Activated T-helper 1 cell treated with Interleukin-2 at 50 U/mL for 16 hours (primary cell): ENCODE measurements at regions not wholly inside any gene's neighbourhood (a gene's known extent, or its start where the extent isn't known, plus 50 kb on each side); places are given as distances from the start of the nearest gene placed in this dataset.

Experiments
- DNase-seq: peaks from one replicate; pipeline ENCODE4 v3.0.0-alpha.2; 2020; ENCODE audit warnings: low read depth

DNA sequence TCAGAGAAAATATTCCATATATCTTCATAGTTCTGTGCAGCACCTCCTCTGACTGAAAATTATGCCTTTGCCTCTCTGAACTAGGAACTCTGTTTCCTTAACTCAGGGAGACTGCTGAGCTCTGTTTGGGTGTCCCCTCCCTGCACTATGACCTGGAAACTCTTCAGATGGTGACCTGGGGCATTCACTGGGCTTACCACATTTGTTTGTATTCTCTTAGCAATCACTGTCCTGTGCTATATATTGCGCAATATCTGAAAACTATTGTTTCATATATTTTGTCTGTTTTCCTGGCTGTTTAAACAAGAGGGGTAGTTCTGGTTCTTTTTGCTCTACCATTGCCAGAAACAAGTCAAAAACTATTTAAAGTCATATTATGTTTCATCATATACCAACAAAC, 181.8 kb upstream of the KIAA1217 start:
- DNase-seq, result no peak

GRCh38 chr10:24034571-24034970, 174.4 kb upstream of the KIAA1217 start:
- no peak for DNase-seq

DNA sequence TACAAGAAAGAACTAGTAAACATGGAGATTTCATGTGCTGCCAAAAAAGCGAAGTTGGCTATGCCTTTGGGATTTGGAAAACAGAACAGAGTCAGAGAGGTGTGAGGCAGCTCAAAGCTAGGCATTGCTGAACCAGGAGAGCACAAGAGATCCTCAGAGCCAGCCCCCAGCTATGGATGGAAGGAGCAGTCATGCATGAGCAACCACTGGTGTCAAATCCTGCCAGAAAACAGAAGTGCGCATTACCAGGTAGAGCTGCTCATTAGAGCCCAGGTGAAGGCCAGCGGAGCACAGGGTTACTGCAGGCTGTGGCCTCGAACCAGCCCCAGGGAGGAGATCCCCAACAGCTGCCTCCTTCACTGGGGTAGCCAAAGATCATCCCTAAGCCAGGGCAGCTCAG, 173.2 kb upstream of the KIAA1217 start:
- DNase-seq, result no peak

- DNase-seq, result no peak
Measured at GRCh38 chr10:24039315-24039714, 169.6 kb upstream of the KIAA1217 start.

GRCh38 chr10:24039897-24040296, 169.0 kb upstream of the KIAA1217 start:
- DNase-seq, result no peak

DNA sequence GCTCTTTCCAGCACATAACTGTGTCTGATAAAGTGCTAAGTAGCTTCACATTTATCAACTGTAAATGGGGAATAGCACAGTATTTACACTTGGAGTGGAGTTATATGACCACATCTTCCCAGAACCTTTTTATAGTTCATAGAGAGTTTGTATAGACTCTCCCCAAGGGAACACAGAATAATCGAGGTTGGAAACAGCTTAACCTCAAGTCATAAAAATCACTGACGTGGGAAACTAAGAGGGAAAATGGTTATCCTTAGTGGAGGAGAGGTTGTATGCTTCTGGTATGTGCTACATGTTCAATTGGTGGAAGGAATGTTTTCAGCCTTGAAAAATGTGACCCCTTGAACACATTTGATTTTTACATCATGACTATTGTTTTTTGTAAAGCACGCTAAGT, 167.9 kb upstream of the KIAA1217 start:
- DNase-seq, result no peak

DNA sequence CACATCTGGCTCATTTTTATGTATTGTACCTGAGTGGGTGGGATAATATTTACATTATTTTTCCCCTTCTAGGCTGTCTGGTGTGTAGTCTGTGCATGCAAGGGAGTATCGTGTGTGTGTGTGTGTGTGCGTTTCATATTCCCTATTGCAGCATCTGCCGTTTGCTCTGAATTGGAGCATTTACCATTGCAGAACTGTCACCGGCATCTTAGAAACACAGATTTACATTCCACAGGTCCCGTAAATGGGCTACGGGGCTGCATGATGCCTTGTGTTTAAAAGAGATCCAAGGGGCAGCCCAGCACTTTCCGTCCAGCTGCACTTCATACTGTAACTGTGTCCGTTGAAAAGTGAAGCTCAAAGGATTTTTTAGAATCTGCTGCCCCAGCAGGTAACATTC, 167.1 kb upstream of the KIAA1217 start:
- DNase-seq, result no peak

- DNase-seq, result no peak
Measured at GRCh38 chr10:24042884-24043283, 166.1 kb upstream of the KIAA1217 start.

DNA sequence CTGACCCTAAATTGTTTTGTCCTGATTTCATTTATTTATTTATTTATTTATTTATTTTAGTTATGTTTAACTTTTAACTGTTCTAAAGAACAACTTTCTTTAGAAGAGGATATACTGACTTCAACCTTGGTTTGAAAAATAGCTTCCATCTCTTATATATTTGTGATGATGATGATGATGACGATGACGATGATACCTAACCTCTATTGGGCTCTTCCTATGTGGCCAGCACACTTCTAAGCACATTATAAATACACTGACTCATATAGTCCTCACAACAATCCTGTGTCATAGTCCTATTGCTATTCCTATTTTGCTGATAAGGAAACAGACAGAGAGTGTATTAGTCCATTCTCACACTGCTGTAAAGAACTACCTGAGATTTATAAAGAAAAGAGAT, 162.9 kb upstream of the KIAA1217 start:
- DNase-seq, result no peak

GRCh38 chr10:24047176-24047575, 161.8 kb upstream of the KIAA1217 start:
- DNase-seq, result no peak

DNA sequence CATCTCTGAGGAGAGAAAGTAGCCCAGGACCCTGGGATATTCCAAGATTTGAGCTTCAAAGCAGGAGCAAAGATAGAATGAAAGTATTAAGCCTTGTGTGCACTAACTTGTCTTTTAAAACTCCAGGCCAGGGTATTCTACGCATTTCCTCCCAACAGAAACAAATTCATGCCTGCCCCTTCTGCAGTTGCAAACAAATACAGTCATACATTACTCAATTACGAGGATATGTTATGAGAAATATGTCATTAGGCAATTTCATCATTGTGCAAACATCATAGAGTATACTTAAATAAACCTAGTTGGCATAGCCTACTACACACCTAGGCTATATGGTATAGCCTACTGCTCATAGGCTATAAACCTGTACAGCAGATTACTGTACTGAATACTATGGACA, 154.5 kb upstream of the KIAA1217 start:
- no peak for DNase-seq

DNA sequence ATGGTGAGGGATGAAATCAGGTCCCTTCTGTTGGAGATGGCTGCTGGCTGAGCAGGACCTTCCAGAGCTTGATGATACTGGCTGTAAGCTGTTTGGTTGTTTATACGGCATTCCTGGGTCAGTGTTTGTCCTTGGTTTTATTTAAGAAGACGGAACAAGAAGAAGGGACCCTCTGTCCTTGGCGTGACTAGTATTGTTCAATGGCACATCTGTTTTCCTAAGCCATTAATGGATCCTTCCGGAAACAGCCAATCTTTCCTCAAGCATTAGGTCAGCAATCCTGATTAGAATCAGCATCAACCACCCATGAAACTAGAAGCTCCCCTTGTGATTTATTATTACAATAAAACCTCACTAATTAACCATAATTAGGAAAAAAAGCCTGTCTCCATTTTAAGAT, 128.7 kb upstream of the KIAA1217 start:
- no peak for DNase-seq

GRCh38 chr10:24086296-24087086, 122.4 kb upstream of the KIAA1217 start:
- no peak for DNase-seq

DNA sequence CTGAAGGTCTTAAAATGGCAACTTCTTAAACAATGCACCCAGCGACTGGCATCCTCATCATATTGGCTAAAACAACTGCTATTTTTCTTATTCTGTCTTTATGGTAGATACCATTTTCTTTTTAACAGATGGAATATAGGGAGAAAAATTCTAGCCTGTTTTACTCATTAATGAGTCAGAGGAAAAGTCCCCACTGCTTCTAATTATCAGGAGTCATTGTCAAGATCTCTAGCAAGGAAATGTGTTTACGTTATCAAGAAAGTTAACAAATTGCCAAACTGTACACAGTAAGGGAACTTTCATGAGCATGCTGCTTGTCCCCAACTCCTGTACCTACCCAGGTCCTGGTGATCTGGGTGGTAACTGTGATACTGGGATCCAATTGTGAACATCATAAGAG, 117.7 kb upstream of the KIAA1217 start:
- DNase-seq, result no peak

DNA sequence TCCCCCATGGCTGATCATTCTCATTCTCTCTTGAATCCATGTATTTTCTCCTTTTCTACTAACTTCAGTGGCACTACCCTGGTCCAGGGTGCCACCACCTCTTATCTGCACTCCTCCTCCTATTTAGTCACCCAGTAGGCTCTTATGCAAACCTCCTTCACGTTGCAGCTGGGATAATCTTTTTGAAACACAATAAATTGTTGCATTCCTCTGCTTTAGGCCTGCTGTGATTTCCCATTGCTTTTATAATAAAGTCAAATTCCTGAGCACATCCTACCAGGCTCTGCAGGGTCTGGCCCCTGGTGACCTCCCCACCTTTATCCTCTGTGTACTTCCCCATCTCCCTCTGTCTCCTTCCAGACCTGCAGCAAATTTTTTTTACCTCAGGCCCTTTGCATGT, 112.7 kb upstream of the KIAA1217 start:
- DNase-seq, result no peak

DNA sequence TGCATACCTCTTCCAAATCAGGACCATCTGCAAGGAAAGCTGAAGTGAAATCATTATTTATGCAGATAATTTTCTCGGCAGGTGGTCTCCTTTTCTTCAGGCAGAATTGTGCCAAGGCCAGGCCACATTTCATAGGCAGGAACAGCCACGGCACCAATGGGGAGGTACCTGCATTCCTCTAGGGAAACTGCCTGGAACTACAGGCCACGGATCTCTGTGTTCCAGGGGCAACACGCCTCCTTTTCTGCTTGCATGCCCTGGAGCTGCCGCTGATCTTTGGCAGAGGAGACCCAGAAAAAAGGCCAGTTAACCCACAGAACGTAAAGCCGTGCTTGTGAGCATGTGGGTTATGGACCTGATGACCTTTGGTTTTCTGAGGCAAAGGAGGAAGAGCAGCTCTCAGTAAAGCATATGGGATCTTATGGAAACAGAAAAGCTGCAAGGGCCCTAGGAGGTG, 111.2 kb upstream of the KIAA1217 start:
- no peak for DNase-seq

DNA sequence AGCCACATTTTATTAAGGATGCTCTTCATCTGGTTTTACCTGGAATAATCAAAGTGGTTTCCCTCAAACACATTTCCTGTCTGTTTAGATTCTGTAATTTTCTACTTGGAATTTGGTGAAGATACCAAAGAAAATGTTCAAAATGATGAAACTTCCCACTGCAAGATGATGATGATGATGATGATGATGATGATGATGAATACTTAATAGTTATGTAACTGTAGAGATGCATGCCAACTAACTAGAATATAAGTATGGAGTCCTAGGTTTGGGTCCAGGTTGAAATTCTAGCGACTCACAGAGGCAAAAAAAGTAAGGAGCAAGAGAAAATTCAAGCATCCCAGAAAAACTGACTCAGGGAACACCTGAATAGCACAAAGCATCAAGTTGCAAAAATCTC, 104.0 kb upstream of the KIAA1217 start:
- no peak for DNase-seq

DNA sequence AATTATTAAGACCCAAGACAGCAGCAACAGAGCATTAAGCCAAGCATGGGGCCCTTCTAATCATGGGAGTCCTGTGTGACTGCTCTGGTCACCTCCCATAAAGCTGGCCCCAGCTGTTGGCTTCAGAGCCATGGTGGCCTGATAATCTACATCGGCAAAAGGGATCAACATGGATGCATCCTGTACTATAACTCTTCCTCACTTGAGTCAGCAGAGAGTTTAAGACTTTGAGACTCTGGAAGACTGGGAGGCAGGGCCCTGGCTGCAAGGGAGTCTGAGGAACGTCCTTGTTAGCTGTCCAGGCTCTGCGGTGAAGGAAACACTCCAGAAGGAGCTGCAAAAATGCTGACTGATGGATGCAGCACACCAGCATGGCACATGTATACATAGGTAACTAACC, 95.0 kb upstream of the KIAA1217 start:
- DNase-seq, result no peak

- no peak for DNase-seq
Measured at GRCh38 chr10:24114556-24114955, 94.4 kb upstream of the KIAA1217 start.

DNA sequence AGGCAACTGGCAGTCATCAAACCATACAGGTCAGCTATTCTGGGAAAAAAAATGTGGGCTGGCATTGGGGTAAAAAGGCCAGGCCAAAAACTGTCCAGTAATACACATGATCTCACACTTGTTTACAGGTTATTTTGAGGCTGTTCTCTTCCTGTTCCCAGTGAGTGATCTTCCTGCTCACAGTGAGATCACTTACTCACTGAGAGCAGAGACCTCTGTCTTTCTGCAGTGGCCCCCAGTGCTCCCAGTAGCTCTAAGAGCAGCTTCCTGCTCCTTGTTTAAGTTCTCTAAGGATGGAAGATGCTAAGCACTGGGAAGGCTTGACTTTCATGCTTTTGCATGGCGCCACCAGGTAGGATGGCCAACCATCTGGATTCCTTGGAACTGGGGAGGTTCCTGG, 93.5 kb upstream of the KIAA1217 start:
- DNase-seq, result no peak

- no peak for DNase-seq
Measured at GRCh38 chr10:24118246-24118645, 90.7 kb upstream of the KIAA1217 start.

- DNase-seq, result no peak
Measured at GRCh38 chr10:24119896-24120295, 89.0 kb upstream of the KIAA1217 start.

GRCh38 chr10:24120646-24121045, 88.3 kb upstream of the KIAA1217 start:
- DNase-seq, result no peak

- DNase-seq, result no peak
Measured at GRCh38 chr10:24127516-24127915, 81.4 kb upstream of the KIAA1217 start.
